NT2/D1 (cell line): ENCODE measurements at regions not wholly inside any gene's neighbourhood (a gene's known extent, or its start where the extent isn't known, plus 50 kb on each side); places are given as distances from the start of the nearest gene placed in this dataset.
"Not testable (repeated sequence)": the region's sequence is repeated elsewhere in the genome, so short reads cannot be mapped to it uniquely, and the experiment has no call there.

Experiments used
- DNase-seq: peaks from one replicate; pipeline ENCODE4 v3.0.0-alpha.2; 2011; ENCODE audit warnings: low read depth, low spot score
- H3K27me3 ChIP-seq: 2 replicates; pipeline ENCODE4 v1.6.0; 2011; ENCODE audit warnings: mild to moderate bottlenecking; ENCODE audit not compliant: insufficient read length, insufficient read depth
- H3K36me3 ChIP-seq: 2 replicates; pipeline ENCODE4 v1.6.1; 2011; ENCODE audit warnings: mild to moderate bottlenecking, low read length, mixed read lengths; ENCODE audit not compliant: insufficient read depth, insufficient read length
- H3K4me1 ChIP-seq: 2 replicates; pipeline ENCODE4 v1.5.1; 2011; ENCODE audit not compliant: insufficient read depth, insufficient read length
- H3K4me3 ChIP-seq: 2 replicates; pipeline ENCODE4 v1.5.1; 2011; ENCODE audit warnings: low read depth; ENCODE audit not compliant: insufficient read length
- H3K9ac ChIP-seq: 2 replicates; pipeline ENCODE4 v1.6.0; 2011; ENCODE audit warnings: low read depth; ENCODE audit not compliant: insufficient read length
- H3K9me3 ChIP-seq: 2 replicates; pipeline ENCODE4 v1.5.1; 2011; ENCODE audit warnings: mild to moderate bottlenecking, low read length; ENCODE audit not compliant: insufficient read depth
- SUZ12 ChIP-seq: IDR thresholded peaks from 2 replicates; pipeline ENCODE4 v1.6.1; 2011; ENCODE audit not compliant: insufficient read length, insufficient read depth; ENCODE audit errors: extremely low read depth
- YY1 ChIP-seq: IDR thresholded peaks from 2 replicates; pipeline ENCODE4 v1.6.1; 2011; ENCODE audit not compliant: insufficient read length, insufficient read depth
- ZNF274 ChIP-seq: IDR thresholded peaks from 2 replicates; pipeline ENCODE4 v1.6.1; 2011; ENCODE audit warnings: mild to moderate bottlenecking, low read depth, low read length

DNA sequence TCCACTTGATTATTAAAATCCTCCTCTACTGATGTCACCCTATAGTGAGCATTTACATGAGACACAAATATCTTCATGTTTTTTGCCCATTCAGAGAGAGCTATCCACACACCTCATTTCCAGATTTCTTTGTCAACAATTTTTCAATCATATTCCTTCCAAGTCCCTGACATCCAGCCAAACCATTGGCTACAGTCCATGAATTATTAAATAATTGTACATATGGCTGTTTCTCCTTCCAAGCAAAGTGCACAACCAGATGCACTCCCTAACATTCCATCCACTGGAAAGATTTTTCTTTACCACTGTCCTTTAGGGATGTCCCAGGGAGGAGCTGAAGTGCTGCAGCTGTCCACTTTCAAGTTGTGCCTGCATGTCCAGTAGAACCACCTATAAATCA is 328.0 kb upstream of the MDFIC2 start:
- DNase-seq: no peak
- H3K9ac ChIP-seq: no peak overlapping the region
- TF ChIP-seq YY1 (no peak), SUZ12 (no peak), ZNF274 (no peak)
- no peaks in the 10 kb centered on the region for H3K9me3 ChIP-seq
- H3K36me3 ChIP-seq: no peaks in the 10 kb centered on the region
- no peaks in the 10 kb centered on the region for H3K27me3 ChIP-seq
- no peak overlapping the region for H3K4me3 ChIP-seq
- H3K4me1 ChIP-seq: no peaks in the 10 kb centered on the region

DNA sequence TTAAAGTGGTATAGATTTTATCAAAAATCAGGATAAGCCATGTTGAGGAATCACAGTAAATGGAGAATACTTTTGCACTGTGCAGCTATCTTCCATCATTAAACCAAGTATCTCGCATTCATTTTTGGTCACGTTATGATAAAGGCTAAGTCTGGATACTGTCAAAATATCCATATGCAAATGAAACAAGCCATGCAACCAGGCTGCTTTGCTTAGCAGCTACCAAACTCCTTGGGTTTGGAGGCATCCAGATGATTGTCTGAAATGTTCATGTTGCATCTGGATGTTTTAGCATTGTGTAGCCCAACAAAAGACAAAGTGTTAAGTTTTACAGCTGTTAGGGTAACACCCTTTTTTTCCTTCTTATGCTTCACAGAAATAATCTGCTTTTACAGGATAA is 322.9 kb upstream of the MDFIC2 start:
- H3K36me3 ChIP-seq: no peaks in the 10 kb centered on the region
- H3K9ac ChIP-seq: no peak overlapping the region
- H3K4me1 ChIP-seq: no peaks in the 10 kb centered on the region
- H3K27me3 ChIP-seq: no peaks in the 10 kb centered on the region
- TF ChIP-seq ZNF274: no peak
- TF ChIP-seq SUZ12: no peak
- no peak for DNase-seq
- no peaks in the 10 kb centered on the region for H3K9me3 ChIP-seq
- no peak overlapping the region for H3K4me3 ChIP-seq

DNA sequence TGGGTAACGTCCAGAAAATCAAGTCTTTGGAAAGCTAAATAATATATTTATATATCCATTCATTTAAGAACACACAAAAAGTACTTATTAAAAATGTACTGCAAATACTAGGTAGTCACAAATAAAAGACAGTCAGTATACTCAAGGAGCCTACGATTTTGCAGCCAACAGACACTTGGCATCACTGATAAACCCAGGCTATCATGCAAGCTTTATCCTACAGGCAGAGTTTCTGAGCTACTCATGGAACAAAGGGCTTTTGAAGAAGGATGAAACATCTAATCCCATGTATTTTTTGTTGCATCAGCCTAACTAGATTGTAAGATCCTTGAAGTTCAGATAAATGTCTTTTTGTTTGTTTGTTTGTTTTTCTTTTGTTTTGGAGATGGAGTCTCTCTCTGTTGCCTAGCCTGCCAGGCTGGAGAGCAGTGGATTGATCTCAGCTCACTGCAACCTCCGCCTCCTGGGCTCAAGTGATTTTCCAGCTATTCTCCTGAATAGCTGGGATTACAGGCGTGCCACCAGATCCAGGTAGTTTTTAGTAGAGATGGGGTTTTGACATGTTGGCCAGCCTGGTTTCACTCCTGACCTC is 319.4 kb upstream of the MDFIC2 start:
- H3K4me1 ChIP-seq: no peaks in the 10 kb centered on the region

DNA sequence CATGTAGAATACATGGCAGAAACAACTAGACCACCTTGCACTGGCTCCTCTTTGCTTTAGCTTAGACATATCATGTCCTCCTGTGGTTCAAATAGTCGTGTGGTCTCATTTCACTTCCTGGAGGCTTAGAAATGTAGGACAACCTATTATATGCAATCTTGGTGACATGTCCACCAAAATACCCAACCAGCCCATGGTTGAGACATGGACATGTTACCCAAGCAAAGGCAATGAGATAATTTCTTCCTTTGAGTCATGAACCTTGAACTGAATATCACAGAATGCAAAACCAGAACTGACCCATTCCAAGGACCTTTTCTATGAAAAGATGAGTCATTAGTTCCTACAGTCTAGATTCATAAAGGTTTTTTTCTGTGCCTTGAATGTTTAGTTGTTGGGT is 309.0 kb upstream of the MDFIC2 start:
- Histone ChIP-seq H3K9me3 (peaks cover 17% of the 10 kb centered on the region; the same call in 1 of the 2 replicates), H3K36me3 (no peaks in the 10 kb centered on the region), H3K4me1 (no peaks in the 10 kb centered on the region), H3K4me3 (no peak overlapping the region), H3K27me3 (no peaks in the 10 kb centered on the region), H3K9ac (no peak overlapping the region)
- DNase-seq: no peak
- TF ChIP-seq YY1 (no peak), SUZ12 (no peak), ZNF274 (no peak)

More for the DNA sequence above, 319.4 kb upstream of the MDFIC2 start:
- TF ChIP-seq SUZ12 (no peak), YY1 (no peak), ZNF274 (no peak)
- no peaks in the 10 kb centered on the region for H3K9me3 ChIP-seq
- no peaks in the 10 kb centered on the region for H3K36me3 ChIP-seq
- no peaks in the 10 kb centered on the region for H3K27me3 ChIP-seq
- DNase-seq: no peak
- H3K9ac ChIP-seq: no peak overlapping the region
- no peak overlapping the region for H3K4me3 ChIP-seq

DNA sequence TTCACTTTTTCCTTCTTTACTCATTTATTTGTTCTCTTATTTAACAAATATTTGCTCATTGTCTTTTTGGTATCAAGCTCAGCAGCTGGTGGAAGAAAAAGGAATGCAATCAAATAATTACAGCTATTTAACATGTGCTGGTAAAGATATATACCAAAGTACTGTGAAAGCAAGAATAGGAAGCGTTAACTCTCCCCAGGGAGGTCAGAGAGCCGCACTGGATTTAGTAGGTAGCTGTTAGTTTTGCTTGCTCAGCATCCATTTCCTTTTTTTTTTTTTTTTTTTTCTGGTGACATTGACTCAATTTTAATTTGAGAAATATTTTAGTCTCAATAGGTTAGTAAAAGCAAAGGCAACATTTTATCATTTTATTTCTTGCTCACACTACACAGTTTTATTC is 308.5 kb upstream of the MDFIC2 start:
- H3K36me3 ChIP-seq: no peaks in the 10 kb centered on the region
- no peak for TF ChIP-seq SUZ12
- TF ChIP-seq ZNF274: no peak
- TF ChIP-seq YY1: no peak
- H3K27me3 ChIP-seq: no peaks in the 10 kb centered on the region
- no peak overlapping the region for H3K4me3 ChIP-seq
- H3K9me3 ChIP-seq: peaks cover 22% of the 10 kb centered on the region; the same call in 1 of the 2 replicates
- DNase-seq: no peak
- no peak overlapping the region for H3K9ac ChIP-seq
- no peaks in the 10 kb centered on the region for H3K4me1 ChIP-seq

DNA sequence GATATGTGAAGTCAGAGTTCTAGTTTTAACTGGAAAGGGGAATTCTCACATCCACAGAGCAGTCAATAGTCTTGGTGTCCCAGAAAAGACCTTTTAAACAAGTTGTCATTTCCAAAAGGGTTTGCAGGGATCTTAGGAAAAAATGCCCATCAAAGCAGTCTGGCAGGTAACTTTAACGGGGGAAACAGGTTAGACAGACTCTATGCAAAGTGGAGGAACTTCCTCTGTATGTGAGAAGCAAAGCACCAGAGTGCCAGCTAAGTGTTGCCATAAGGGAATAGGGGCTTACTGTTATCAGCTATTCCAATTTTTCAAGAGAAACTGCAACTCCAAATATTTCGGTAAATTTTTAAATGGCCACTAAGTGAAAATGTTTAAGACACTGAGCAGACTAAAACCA is 307.9 kb upstream of the MDFIC2 start:
- Histone ChIP-seq H3K9ac (no peak overlapping the region), H3K4me1 (no peaks in the 10 kb centered on the region), H3K9me3 (peaks cover 23% of the 10 kb centered on the region; the same call in 1 of the 2 replicates), H3K27me3 (no peaks in the 10 kb centered on the region), H3K36me3 (no peaks in the 10 kb centered on the region), H3K4me3 (no peak overlapping the region)
- no peak for DNase-seq
- TF ChIP-seq SUZ12 (no peak), ZNF274 (no peak), YY1 (no peak)

DNA sequence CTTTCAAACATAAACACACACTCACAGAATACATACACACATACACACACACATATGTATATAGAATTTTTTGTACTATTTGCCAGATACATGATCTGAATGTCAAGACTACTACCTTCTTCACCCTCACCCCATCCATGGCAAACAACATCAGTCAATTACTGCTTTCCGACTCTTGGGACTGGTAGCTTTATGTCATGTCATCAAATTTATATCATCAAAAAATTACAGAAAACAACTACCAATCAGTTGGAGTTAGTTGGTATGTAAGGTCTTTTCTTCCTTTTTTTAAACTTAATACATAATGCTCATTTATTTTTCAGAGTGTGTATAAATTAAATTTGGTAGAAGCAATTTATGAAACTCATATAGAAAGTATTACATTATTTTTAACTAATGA is 305.7 kb upstream of the MDFIC2 start:
- Histone ChIP-seq H3K36me3 (no peaks in the 10 kb centered on the region), H3K9ac (no peak overlapping the region), H3K27me3 (no peaks in the 10 kb centered on the region), H3K9me3 (peaks cover 43% of the 10 kb centered on the region), H3K4me1 (peaks cover 7% of the 10 kb centered on the region), H3K4me3 (no peak overlapping the region)
- no peak for DNase-seq
- TF ChIP-seq ZNF274: no peak
- no peak for TF ChIP-seq YY1
- no peak for TF ChIP-seq SUZ12

DNA sequence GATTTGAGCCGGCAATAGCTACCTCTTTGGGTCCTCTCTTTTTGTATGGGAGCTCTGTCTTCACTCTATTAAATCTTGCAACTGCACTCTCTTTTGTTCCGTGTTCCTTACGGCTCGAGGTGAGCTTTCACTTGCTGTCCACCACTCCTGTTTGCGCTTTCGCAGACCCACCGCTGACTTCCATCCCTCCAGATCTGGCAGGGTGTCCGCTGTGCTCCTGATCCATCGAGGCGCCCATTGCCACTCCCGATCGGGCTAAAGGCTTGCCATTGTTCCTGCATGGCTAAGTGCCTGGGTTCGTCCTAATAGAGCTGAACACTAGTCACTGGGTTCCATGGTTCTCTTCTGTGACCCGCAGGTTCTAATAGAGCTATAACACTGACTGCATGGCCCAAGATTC is 304.9 kb upstream of the MDFIC2 start:
- not testable (repeated sequence) for H3K9ac ChIP-seq, DNase-seq, H3K27me3 ChIP-seq, H3K4me3 ChIP-seq, H3K4me1 ChIP-seq, H3K36me3 ChIP-seq
- H3K9me3 ChIP-seq: peaks cover 50% of the 10 kb centered on the region
